GM18502 (cell line): ENCODE measurements at regions not wholly inside any gene's neighbourhood (a gene's known extent, or its start where the extent isn't known, plus 50 kb on each side); places are given as distances from the start of the nearest gene placed in this dataset.
"Not testable (repeated sequence)": the region's sequence is repeated elsewhere in the genome, so short reads cannot be mapped to it uniquely, and the experiment has no call there.

ENCODE experiments used
- ATAC-seq: cut with Tn5 transposase; IDR thresholded peaks from one replicate; pipeline ENCODE4 v1.9.1; 2021; ENCODE audit warnings: mild to moderate bottlenecking; ENCODE audit not compliant: unreplicated experiment, poor library complexity

- no peak for ATAC-seq
These were observed 108.1 kb downstream of the MAP3K21 start for GRCh38 chr1:233435622-233436021.

DNA sequence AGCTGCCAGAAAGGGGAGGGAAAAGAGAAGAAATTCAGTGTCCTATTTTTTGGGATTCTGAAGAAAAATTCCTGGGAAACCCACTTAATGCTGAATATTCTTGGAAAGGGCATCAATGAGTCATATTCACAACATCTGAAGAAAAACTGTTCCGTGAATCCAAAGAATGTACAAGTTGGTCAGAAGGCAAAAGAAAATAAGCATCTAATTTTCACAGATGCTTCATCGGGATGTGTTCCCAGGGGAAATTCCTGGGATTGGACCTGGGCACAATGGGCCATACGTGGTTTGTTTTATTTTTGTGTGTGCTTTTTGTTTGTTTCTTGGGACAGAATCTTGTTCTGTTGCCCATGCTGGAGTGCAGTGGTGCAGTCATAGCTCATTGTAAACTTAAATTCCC is 112.2 kb downstream of the MAP3K21 start:
- no peak for ATAC-seq

GRCh38 chr1:233440951-233441401 is 113.5 kb downstream of the MAP3K21 start:
- ATAC-seq, result peak; percentile 57

DNA sequence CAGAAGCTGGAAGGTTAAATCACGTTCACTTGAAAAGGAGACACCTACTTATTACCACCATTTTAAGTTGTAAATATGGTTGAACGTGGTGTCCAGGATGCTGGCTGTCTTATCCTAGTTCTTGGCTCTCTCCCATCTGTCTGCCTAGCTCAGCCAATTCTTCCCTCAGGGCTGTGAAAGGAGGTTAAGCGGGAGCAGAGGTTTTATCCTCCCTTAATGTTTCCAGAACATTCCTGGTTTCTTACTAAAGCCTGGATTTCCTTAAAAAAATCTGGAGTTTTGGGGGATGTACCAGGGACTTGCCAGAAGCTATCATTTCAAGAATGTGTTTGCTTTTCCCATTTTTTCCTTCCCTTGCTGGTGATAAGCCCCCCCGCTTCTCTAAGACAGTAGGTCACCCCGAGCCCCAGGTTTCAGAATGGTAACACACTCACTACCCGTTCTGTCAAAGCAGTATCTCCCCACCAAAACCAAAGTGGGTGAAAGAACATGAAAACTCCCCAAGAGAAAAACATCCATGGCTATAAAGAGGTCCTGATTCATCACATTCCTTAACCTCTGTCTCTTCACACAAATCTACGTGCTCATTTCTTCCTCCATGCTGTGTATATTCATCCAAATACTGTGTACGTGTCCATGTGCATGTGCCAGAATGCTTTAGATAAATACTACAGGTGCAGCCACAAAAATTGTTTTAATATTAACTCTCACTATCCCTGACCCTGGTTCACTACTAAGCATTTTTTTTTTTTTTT is 114.7 kb downstream of the MAP3K21 start:
- no peak for ATAC-seq

GRCh38 chr1:233443040-233443760 is 115.7 kb downstream of the MAP3K21 start:
- ATAC-seq, result no peak

DNA sequence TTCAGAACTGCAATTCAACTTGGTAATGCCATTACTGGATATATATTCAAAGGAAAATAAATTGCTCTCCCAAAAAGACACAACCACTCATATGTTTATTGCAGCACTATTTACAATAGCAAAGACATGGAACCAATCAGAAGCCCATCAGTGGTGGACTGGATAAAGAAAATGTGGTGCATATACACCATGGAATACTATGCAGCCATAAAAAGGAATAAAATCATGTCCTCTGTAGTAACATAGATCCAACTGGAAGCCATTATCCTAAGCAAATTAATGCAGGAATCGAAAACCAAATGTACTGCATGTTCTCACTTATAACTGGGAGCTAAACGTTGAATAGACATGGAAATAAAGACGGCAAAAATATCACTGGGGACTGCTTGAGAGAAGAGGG is 117.0 kb downstream of the MAP3K21 start:
- no peak for ATAC-seq

DNA sequence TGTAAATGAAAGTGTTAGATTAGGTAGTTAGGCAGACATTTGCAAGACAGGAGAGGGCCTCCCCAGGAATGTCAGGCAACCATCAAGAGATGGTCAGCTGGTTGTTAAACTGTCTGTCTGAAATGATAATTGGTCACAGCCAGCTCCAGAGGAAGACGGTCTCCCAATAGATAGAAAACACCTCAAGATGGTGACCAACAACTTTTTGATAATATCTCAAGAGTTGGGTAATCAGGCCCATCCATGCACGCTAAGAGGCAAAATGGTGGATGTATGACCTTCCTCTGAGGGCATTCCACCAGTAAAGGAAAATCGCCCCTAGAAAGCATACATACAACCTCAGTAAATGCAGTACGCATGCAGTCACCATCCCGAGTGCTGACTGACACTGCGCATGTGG is 118.2 kb downstream of the MAP3K21 start:
- no peak for ATAC-seq

DNA sequence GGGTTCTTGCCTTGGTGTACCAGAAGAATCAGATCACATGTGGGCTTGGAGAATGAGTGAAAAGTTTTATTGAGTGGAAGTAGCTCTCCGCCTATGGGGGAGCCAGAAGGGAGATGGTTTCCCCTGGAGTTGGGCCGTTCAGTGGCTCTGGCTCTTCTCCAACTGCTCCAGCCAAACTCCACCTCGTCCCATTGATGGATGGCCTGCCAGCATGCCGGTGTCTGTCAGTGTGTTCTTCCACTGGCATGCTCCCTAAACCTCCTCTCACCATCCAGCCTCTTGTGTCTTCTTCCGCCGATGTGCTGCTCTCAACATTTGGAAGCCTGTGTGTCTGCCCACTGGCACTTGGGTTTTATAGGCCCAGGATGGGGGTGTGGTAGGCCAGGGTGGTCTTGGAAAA is 119.4 kb downstream of the MAP3K21 start:
- ATAC-seq, result no peak

GRCh38 chr1:233448109-233448689 is 120.7 kb downstream of the MAP3K21 start:
- no peak for ATAC-seq

DNA sequence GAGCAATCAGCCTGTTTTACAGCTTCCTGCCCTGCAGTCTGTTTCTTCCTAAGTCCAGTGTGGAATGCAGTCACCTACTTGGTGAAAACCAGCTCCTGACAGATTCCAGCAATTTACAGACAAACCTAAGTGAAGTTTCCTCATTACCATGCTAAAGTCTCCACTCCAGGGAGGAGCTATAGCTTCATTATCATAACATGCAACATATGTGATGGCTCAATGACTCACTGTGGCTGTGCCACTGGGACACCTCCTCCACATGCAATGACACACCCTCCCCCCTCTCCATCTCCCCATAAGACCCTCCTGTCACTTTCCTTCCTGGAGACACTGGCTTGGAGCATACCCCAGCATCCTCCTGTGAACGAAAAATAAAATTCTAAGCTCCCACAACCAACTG is 125.2 kb downstream of the MAP3K21 start:
- no peak for ATAC-seq

- ATAC-seq, result no peak
These were observed 126.1 kb downstream of the MAP3K21 start for GRCh38 chr1:233453433-233454200.

DNA sequence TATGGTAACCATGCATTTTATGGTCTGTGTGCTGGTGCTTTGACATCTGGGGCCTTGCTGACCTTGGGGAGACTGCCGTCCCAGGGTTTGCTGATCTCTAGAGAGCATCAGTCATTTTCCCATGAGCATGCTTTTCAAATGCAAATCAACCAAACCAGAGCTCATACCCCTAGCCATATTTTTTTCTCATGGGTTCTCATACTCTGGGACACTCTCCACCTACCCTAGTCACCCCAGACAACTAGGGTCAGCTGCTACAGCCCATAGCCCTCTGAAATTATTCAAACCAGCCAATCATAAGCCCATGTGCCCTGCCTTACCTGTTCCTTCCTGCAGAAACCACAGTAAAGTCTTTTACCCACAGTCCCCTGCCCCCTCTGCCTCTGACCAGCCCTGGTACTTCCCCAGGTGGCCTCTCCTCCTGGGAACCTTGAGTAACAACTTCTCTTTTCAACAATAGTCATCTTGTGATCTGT is 132.0 kb downstream of the MAP3K21 start:
- ATAC-seq, result peak; percentile 78

- no peak for ATAC-seq
These were observed 132.4 kb downstream of the MAP3K21 start for GRCh38 chr1:233459968-233460367.

GRCh38 chr1:233460692-233461091 is 133.2 kb downstream of the MAP3K21 start:
- no peak for ATAC-seq

DNA sequence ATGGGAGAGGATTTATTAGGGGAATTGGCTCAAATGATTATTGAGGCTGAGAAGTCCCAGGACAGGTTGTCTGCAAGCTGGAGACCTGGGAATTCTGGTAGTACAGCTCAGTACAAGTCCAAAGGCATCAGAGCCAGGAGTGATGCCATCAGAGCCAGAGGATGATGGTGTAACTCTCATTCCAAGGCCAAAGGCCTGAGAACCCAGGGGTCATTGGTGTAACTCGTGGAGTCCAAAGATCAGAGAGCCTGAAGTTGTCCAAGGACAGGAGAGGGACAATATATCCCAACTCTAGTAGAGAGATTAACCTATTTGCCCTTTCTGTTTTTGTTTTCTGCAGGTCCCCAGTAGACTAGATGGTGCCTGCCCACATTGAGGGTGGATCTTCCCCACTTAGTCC is 134.3 kb downstream of the MAP3K21 start:
- no peak for ATAC-seq

DNA sequence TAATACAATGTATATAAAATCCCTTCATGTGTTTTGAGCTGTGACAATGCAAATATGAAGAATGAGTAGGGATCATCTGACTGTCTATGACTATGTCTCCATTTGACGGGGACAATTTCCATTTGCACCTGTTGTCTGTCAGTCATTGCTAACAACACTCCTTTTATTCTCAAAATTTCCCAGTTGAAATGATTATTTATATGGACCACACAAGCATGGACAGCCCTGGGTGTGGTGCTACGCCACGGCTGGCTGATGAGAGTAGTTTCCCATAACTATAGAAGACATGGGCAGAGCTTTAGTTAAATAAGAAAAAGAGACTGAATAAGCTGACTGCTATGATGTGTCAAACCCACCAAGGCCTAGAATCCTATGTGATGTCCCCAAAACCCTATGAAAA is 135.8 kb downstream of the MAP3K21 start:
- no peak for ATAC-seq

- no peak for ATAC-seq
These were observed 138.3 kb downstream of the MAP3K21 start for GRCh38 chr1:233465745-233466343.

DNA sequence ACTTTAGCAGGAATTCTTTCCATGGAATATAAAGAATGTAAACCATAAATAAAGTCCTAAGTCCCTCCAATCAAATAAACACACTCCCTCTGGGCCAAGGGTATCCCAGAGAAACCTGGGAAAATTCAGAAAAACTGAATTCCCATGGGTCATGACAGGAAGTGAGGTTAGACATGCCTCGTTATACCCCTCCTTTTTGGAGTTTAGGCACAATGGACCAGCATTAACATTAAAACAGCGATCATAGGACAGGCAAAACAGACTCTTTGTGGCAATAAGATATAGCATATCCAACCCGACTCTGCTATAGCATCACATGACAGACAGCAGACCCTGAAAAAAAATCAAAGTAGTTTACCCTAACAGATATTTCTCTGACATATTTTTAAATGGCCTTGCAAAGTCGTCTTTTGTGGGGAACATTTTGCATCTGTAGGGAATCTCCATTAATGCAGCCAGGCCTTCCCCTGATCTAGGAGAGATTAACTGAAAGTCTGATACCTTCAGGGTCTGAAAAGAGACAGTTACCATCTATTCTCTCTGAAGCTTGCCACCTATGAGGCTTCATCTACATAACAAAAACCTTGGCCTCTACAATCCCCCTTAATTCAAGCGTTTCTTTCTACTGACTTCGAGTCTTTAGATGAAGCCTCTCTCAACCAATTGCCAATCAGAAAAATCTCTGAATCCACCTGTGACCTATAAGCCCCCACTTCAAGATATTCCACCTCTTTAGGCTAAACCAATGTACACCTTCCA is 143.0 kb upstream of the KCNK1 start:
- ATAC-seq, result no peak

DNA sequence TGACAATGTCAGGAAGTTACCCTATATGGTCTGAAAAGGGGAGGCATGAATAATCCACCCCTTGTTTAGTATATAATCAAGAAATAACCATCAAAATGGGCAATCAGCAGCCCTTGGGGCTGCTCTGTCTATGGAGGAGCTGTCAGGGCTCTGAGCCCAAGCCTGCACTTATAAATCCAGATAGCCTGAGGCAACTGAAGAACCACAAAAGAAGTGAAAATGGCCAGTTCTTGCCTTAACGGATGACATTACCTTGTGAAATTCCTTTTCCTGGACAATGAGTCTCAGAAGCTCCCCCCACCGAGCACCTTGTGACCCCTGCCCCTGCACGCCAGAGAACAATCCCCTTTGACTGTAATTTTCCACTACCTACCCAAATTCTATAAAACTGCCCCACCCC is 142.1 kb upstream of the KCNK1 start:
- ATAC-seq, result not testable (repeated sequence)
